ENCODE measurements at regions not wholly inside any gene's neighbourhood (a gene's known extent, or its start where the extent isn't known, plus 50 kb on each side); places are given as distances from the start of the nearest gene placed in this dataset.

- H3K27me3 ChIP-seq (ENCODE audit: control insufficient read depth, insufficient read depth, low read length), result no peaks in the 10 kb centered on the region
- H3K4me3 ChIP-seq (ENCODE audit: low read depth, low read length), result no peak overlapping the region
- ChIA-PET CTCF (no interaction called here), POLR2A (no interaction called here)
- no peak for TF ChIP-seq CTCF (IDR thresholded peaks at IDR 0.05; ENCODE audit: insufficient read depth, low read depth, low read length)
- no peaks in the 10 kb centered on the region for H3K36me3 ChIP-seq (ENCODE audit: control insufficient read depth, insufficient read depth, low read length)
- no peak for DNase-seq (ENCODE audit: low read depth)
Observed at GRCh38 chr2:21676676-21677075, 552.9 kb downstream of the TDRD15 start.

GRCh38 chr2:21683838-21684237, 560.1 kb downstream of the TDRD15 start:
- POLR2A ChIA-PET, result no interaction called here
- no peak for DNase-seq (ENCODE audit: low read depth)
- CTCF ChIA-PET, result interaction anchor here (0.8 to 1.0 kb wide), 2 partner anchors 10 to 24 kb away, joined by 3 read pairs; no protein-coding TSS in a partner anchor
- no peak for TF ChIP-seq CTCF (IDR thresholded peaks at IDR 0.05; ENCODE audit: insufficient read depth, low read depth, low read length)
- no peaks in the 10 kb centered on the region for H3K27me3 ChIP-seq (ENCODE audit: control insufficient read depth, insufficient read depth, low read length)
- no peaks in the 10 kb centered on the region for H3K36me3 ChIP-seq (ENCODE audit: control insufficient read depth, insufficient read depth, low read length)
- H3K4me3 ChIP-seq (ENCODE audit: low read depth, low read length), result no peak overlapping the region

GRCh38 chr2:21687589-21687988, 563.8 kb downstream of the TDRD15 start:
- DNase-seq (ENCODE audit: low read depth), result no peak
- Histone ChIP-seq H3K4me3 (ENCODE audit: low read depth, low read length) (no peak overlapping the region), H3K27me3 (ENCODE audit: control insufficient read depth, insufficient read depth, low read length) (no peaks in the 10 kb centered on the region), H3K36me3 (ENCODE audit: control insufficient read depth, insufficient read depth, low read length) (no peaks in the 10 kb centered on the region)
- ChIA-PET CTCF (no interaction called here), POLR2A (no interaction called here)
- no peak for TF ChIP-seq CTCF (IDR thresholded peaks at IDR 0.05; ENCODE audit: insufficient read depth, low read depth, low read length)

- POLR2A ChIA-PET, result no interaction called here
- no peak for TF ChIP-seq CTCF (IDR thresholded peaks at IDR 0.05; ENCODE audit: insufficient read depth, low read depth, low read length)
- Histone ChIP-seq H3K4me3 (ENCODE audit: low read depth, low read length) (no peak overlapping the region), H3K36me3 (ENCODE audit: control insufficient read depth, insufficient read depth, low read length) (no peaks in the 10 kb centered on the region), H3K27me3 (ENCODE audit: control insufficient read depth, insufficient read depth, low read length) (no peaks in the 10 kb centered on the region)
- CTCF ChIA-PET, result no interaction called here
- no peak for DNase-seq (ENCODE audit: low read depth)
Observed at GRCh38 chr2:21690005-21690404, 566.2 kb downstream of the TDRD15 start.

- no peaks in the 10 kb centered on the region for H3K27me3 ChIP-seq (ENCODE audit: control insufficient read depth, insufficient read depth, low read length)
- CTCF ChIA-PET, result no interaction called here
- POLR2A ChIA-PET, result no interaction called here
- TF ChIP-seq CTCF (IDR thresholded peaks at IDR 0.05; ENCODE audit: insufficient read depth, low read depth, low read length), result no peak
- no peaks in the 10 kb centered on the region for H3K36me3 ChIP-seq (ENCODE audit: control insufficient read depth, insufficient read depth, low read length)
- H3K4me3 ChIP-seq (ENCODE audit: low read depth, low read length), result no peak overlapping the region
- no peak for DNase-seq (ENCODE audit: low read depth)
Observed at GRCh38 chr2:21693081-21693480, 569.3 kb downstream of the TDRD15 start.

Measured in BJ (cell line).